COR-L47 (cell line): ENCODE measurements at regions not wholly inside any gene's neighbourhood (a gene's known extent, or its start where the extent isn't known, plus 50 kb on each side); places are given as distances from the start of the nearest gene placed in this dataset.
"Not testable (repeated sequence)": the region's sequence is repeated elsewhere in the genome, so short reads cannot be mapped to it uniquely, and the experiment has no call there.

ENCODE experiments used
- DNase-seq: peaks from one replicate; lab custom pipeline; 2025; lab: John Stamatoyannopoulos, UW

GRCh38 chr9:79089851-79090250 is 481.9 kb upstream of the TLE4 start:
- DNase-seq: not testable (repeated sequence)

GRCh38 chr9:79103257-79103656 is 468.5 kb upstream of the TLE4 start:
- DNase-seq: not testable (repeated sequence)

- no peak for DNase-seq
Observed at GRCh38 chr9:79104216-79104615, 467.5 kb upstream of the TLE4 start.

- no peak for DNase-seq
Observed at GRCh38 chr9:79104951-79105350, 466.8 kb upstream of the TLE4 start.

GRCh38 chr9:79107911-79108676 is 463.7 kb upstream of the TLE4 start:
- no peak for DNase-seq

GRCh38 chr9:79111653-79112052 is 460.1 kb upstream of the TLE4 start:
- no peak for DNase-seq

- DNase-seq: no peak
Observed at GRCh38 chr9:79115176-79115575, 456.6 kb upstream of the TLE4 start.

GRCh38 chr9:79116041-79116440 is 455.7 kb upstream of the TLE4 start:
- DNase-seq: peak; percentile 45

- no peak for DNase-seq
Observed at GRCh38 chr9:79116709-79117108, 455.1 kb upstream of the TLE4 start.

- peak; percentile 89 for DNase-seq
Observed at GRCh38 chr9:79120533-79120932, 451.2 kb upstream of the TLE4 start.

GRCh38 chr9:79120941-79121340 is 450.8 kb upstream of the TLE4 start:
- no peak for DNase-seq

GRCh38 chr9:79123415-79123814 is 448.4 kb upstream of the TLE4 start:
- DNase-seq: no peak

GRCh38 chr9:79127661-79128060 is 444.1 kb upstream of the TLE4 start:
- no peak for DNase-seq

- peak; percentile 50 for DNase-seq
Observed at GRCh38 chr9:79129865-79130480, 441.8 kb upstream of the TLE4 start.

GRCh38 chr9:79131246-79131774 is 440.5 kb upstream of the TLE4 start:
- DNase-seq: no peak

GRCh38 chr9:79131824-79132377 is 439.9 kb upstream of the TLE4 start:
- DNase-seq: no peak

GRCh38 chr9:79134654-79135053 is 437.1 kb upstream of the TLE4 start:
- DNase-seq: no peak

- DNase-seq: no peak
Observed at GRCh38 chr9:79135681-79136415, 435.9 kb upstream of the TLE4 start.

GRCh38 chr9:79140751-79141150 is 431.0 kb upstream of the TLE4 start:
- no peak for DNase-seq

- no peak for DNase-seq
Observed at GRCh38 chr9:79143211-79143610, 428.6 kb upstream of the TLE4 start.

- no peak for DNase-seq
Observed at GRCh38 chr9:79145442-79145841, 426.3 kb upstream of the TLE4 start.

GRCh38 chr9:79149585-79149984 is 422.2 kb upstream of the TLE4 start:
- DNase-seq: no peak
